ENCODE measurements at regions not wholly inside any gene's neighbourhood (a gene's known extent, or its start where the extent isn't known, plus 50 kb on each side); places are given as distances from the start of the nearest gene placed in this dataset.

DNA sequence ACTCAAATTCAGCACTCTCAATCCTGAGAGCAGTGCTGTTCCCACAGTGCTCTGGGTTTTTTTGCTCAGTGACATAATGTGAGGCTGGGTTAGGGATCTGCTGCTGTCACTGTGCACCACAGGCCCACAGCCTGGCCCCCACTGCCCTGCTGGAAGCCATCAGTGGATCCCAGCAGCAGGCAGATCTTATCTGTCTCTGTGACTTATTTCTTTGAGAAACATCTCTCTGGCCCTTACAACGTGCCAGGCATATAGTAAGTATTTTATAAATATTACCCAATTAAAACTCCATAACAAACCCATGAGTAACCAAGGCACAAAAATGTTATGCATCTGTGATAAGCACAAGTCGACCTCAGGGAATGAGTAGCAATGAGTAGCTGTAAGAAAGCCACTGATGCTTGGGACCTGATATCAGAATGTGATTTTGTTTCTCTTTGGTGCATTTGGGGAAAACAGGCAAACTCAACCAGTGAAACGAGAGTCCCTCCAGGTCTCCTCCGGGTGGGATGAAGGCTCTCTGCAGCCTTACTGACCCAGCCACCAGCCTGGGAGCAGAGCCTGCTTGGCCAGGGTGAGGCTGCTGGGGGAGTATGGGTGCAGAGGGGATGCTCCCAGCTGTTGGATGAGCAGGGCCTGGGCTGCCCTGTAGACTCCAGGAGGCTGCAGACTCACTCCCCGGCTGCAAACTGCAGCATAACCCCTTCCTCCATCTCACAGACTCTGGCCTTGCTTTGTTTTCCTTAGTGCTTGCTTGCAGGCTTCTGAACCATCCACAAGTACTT lies 172.7 kb upstream of the LNX1 start:
- peak overlapping the region; percentile 53 for H3K4me2 ChIP-seq (ENCODE audit: extremely low read depth, insufficient read depth, low read length)
- no peak overlapping the region for H3K4me3 ChIP-seq (replicated peaks in 1 of 4; ENCODE audit: control extremely low read depth in 1 of 4, insufficient read depth in 1 of 4, low read depth in 3 of 4, low read length in 4 of 4)
- H3K4me1 ChIP-seq (ENCODE audit: control insufficient read depth, extremely low read depth, insufficient read depth, low read length), result peaks cover 26% of the 10 kb centered on the region
- no peaks in the 10 kb centered on the region for H4K20me1 ChIP-seq (ENCODE audit: control insufficient read depth, extremely low read depth, insufficient read depth, low read length)
- H2AFZ ChIP-seq (ENCODE audit: low read length), result no peak overlapping the region
- H3K9me3 ChIP-seq (ENCODE audit: control insufficient read depth, insufficient read depth, low read depth, low read length), result no peaks in the 10 kb centered on the region
- no peaks in the 10 kb centered on the region for H3K27me3 ChIP-seq (ENCODE audit: control insufficient read depth, insufficient read depth, low read length)
- no peaks in the 10 kb centered on the region for H3K36me3 ChIP-seq (ENCODE audit: control insufficient read depth, insufficient read depth, low read length)
- no peaks in the 10 kb centered on the region for H3K79me2 ChIP-seq (ENCODE audit: control insufficient read depth, insufficient read depth, low read length)
- peak; percentile 68 to 95 for DNase-seq (ENCODE audit: low read depth in 2 of 2)
- TF ChIP-seq, protein P1, sequence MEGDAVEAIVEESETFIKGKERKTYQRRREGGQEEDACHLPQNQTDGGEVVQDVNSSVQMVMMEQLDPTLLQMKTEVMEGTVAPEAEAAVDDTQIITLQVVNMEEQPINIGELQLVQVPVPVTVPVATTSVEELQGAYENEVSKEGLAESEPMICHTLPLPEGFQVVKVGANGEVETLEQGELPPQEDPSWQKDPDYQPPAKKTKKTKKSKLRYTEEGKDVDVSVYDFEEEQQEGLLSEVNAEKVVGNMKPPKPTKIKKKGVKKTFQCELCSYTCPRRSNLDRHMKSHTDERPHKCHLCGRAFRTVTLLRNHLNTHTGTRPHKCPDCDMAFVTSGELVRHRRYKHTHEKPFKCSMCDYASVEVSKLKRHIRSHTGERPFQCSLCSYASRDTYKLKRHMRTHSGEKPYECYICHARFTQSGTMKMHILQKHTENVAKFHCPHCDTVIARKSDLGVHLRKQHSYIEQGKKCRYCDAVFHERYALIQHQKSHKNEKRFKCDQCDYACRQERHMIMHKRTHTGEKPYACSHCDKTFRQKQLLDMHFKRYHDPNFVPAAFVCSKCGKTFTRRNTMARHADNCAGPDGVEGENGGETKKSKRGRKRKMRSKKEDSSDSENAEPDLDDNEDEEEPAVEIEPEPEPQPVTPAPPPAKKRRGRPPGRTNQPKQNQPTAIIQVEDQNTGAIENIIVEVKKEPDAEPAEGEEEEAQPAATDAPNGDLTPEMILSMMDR (conservative IDR thresholded peaks at IDR 0.05 in 1 of 2, IDR thresholded peaks at IDR 0.05 in 1 of 2; ENCODE audit: low read depth in 1 of 2, low read length in 2 of 2), result no peak
- TF ChIP-seq EZH2 (IDR thresholded peaks at IDR 0.05; ENCODE audit: low read length, missing control alignments), result no peak
- no peak overlapping the region for H3K9ac ChIP-seq (ENCODE audit: insufficient read depth, low read length)
- H3K27ac ChIP-seq (ENCODE audit: insufficient read depth, low read length), result peak overlapping the region; percentile 63

DNA sequence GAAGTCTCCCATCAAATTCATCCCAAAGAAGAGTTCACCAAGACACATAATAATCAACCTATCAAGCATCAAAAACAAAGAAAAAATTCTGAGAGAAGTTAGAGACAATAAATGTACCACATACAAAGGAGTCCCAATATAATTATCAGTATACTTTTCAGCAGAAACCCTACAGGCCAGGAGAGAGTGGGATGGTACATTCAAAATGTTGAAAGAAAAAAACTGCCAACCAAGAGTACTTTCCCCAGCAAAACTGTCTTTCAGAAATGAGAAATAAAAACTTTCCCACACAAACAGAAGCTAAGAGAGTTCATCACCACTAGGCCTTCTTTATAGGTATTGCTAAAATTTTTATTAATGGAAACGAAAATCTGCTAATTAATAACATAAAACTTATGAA lies 164.4 kb upstream of the LNX1 start:
- Histone ChIP-seq H3K27me3 (ENCODE audit: control insufficient read depth, insufficient read depth, low read length) (no peaks in the 10 kb centered on the region), H3K36me3 (ENCODE audit: control insufficient read depth, insufficient read depth, low read length) (no peaks in the 10 kb centered on the region), H3K9me3 (ENCODE audit: control insufficient read depth, insufficient read depth, low read depth, low read length) (no peaks in the 10 kb centered on the region), H3K79me2 (ENCODE audit: control insufficient read depth, insufficient read depth, low read length) (no peaks in the 10 kb centered on the region), H3K4me1 (ENCODE audit: control insufficient read depth, extremely low read depth, insufficient read depth, low read length) (no peaks in the 10 kb centered on the region), H3K4me2 (ENCODE audit: extremely low read depth, insufficient read depth, low read length) (no peak overlapping the region), H3K9ac (ENCODE audit: insufficient read depth, low read length) (no peak overlapping the region), H3K4me3 (replicated peaks in 1 of 4; ENCODE audit: control extremely low read depth in 1 of 4, insufficient read depth in 1 of 4, low read depth in 3 of 4, low read length in 4 of 4) (no peak overlapping the region), H2AFZ (ENCODE audit: low read length) (no peak overlapping the region), H4K20me1 (ENCODE audit: control insufficient read depth, extremely low read depth, insufficient read depth, low read length) (no peaks in the 10 kb centered on the region), H3K27ac (ENCODE audit: insufficient read depth, low read length) (no peak overlapping the region)
- DNase-seq (ENCODE audit: low read depth in 2 of 2), result no peak
- no peak for TF ChIP-seq EZH2 (IDR thresholded peaks at IDR 0.05; ENCODE audit: low read length, missing control alignments)
- TF ChIP-seq, protein P1 (conservative IDR thresholded peaks at IDR 0.05 in 1 of 2, IDR thresholded peaks at IDR 0.05 in 1 of 2; ENCODE audit: low read depth in 1 of 2, low read length in 2 of 2), result no peak

DNA sequence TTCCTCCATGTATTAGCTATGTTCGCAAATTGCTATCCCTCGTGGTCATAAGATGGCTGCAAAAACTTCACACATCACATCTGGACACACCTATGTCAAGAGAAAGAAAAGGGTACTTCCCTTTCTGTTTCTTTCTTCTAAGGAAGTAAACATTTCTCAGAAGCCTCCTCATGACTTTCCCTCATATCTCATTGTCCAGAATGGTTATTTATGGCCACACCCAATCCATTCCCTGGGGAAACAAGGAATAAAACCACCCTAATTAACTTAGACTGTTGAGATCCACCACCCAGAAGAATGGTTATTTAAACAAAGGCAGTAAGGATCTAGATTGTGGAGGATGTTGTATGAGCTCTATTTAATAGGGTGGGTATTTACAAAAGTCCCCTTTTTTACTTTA lies 160.8 kb upstream of the LNX1 start:
- Histone ChIP-seq H4K20me1 (ENCODE audit: control insufficient read depth, extremely low read depth, insufficient read depth, low read length) (no peaks in the 10 kb centered on the region), H3K36me3 (ENCODE audit: control insufficient read depth, insufficient read depth, low read length) (no peaks in the 10 kb centered on the region), H3K79me2 (ENCODE audit: control insufficient read depth, insufficient read depth, low read length) (no peaks in the 10 kb centered on the region), H3K9ac (ENCODE audit: insufficient read depth, low read length) (no peak overlapping the region), H2AFZ (ENCODE audit: low read length) (no peak overlapping the region), H3K4me2 (ENCODE audit: extremely low read depth, insufficient read depth, low read length) (no peak overlapping the region), H3K4me3 (replicated peaks in 1 of 4; ENCODE audit: control extremely low read depth in 1 of 4, insufficient read depth in 1 of 4, low read depth in 3 of 4, low read length in 4 of 4) (no peak overlapping the region), H3K4me1 (ENCODE audit: control insufficient read depth, extremely low read depth, insufficient read depth, low read length) (no peaks in the 10 kb centered on the region), H3K9me3 (ENCODE audit: control insufficient read depth, insufficient read depth, low read depth, low read length) (no peaks in the 10 kb centered on the region), H3K27ac (ENCODE audit: insufficient read depth, low read length) (no peak overlapping the region), H3K27me3 (ENCODE audit: control insufficient read depth, insufficient read depth, low read length) (no peaks in the 10 kb centered on the region)
- no peak for DNase-seq (ENCODE audit: low read depth in 2 of 2)
- TF ChIP-seq EZH2 (IDR thresholded peaks at IDR 0.05; ENCODE audit: low read length, missing control alignments), result no peak
